ENCODE measurements at regions not wholly inside any gene's neighbourhood (a gene's known extent, or its start where the extent isn't known, plus 50 kb on each side); places are given as distances from the start of the nearest gene placed in this dataset.

- Histone ChIP-seq H2AK5ac (ENCODE audit: low read depth, low read length) (no peak overlapping the region), H3K27me3 (ENCODE audit: control insufficient read depth, insufficient read depth, low read length) (no peaks in the 10 kb centered on the region), H3K9me3 (ENCODE audit: control insufficient read depth, insufficient read depth, low read length) (peaks cover 16% of the 10 kb centered on the region), H3K9ac (ENCODE audit: low read depth, low read length) (no peak overlapping the region), H4K5ac (ENCODE audit: low read depth, low read length) (no peak overlapping the region), H3K4ac (ENCODE audit: low read depth, low read length) (no peak overlapping the region), H3K23ac (ENCODE audit: low read depth, low read length) (no peak overlapping the region), H4K8ac (ENCODE audit: low read depth in 2 of 2, low read length in 2 of 2) (no peak overlapping the region), H3K27ac (ENCODE audit: insufficient read depth, low read length) (no peak overlapping the region), H4K91ac (ENCODE audit: insufficient read depth, low read depth, low read length) (no peak overlapping the region), H3K36me3 (ENCODE audit: control insufficient read depth, insufficient read depth, low read length) (no peaks in the 10 kb centered on the region), H3K4me1 (ENCODE audit: control insufficient read depth, insufficient read depth, low read length) (no peaks in the 10 kb centered on the region), H4K20me1 (ENCODE audit: insufficient read depth, low read length) (no peaks in the 10 kb centered on the region), H3K14ac (replicated peaks; ENCODE audit: low read depth, low read length) (no peak overlapping the region), H2AFZ (replicated peaks; ENCODE audit: low read length, poor library complexity) (no peak overlapping the region), H3K4me2 (ENCODE audit: low read depth, low read length) (no peak overlapping the region), H3K4me3 (ENCODE audit: insufficient read depth, low read depth, low read length) (no peak overlapping the region), H3K18ac (ENCODE audit: low read depth, low read length) (no peak overlapping the region), H3K79me1 (ENCODE audit: low read depth in 1 of 2, low read length in 2 of 2) (no peaks in the 10 kb centered on the region), H2BK20ac (ENCODE audit: low read depth, low read length) (no peak overlapping the region), H2AK9ac (replicated peaks; ENCODE audit: low read depth, low read length, poor library complexity) (no peak overlapping the region), H3K56ac (ENCODE audit: extremely low read depth, insufficient read depth, low read length) (no peak overlapping the region), H2BK120ac (ENCODE audit: low read depth, low read length) (no peak overlapping the region), H2BK15ac (ENCODE audit: low read depth, low read length) (no peak overlapping the region), H3K9me1 (ENCODE audit: insufficient read depth, low read length) (no peaks in the 10 kb centered on the region), H2BK5ac (ENCODE audit: low read depth, low read length, poor library complexity, severe bottlenecking) (no peak overlapping the region)
- no peak for TF ChIP-seq USF2 (IDR thresholded peaks at IDR 0.05; ENCODE audit: low read depth, low read length)
- no peak for DNase-seq
- no TSS peak for BruUV-seq (replicated peaks)
- intact Hi-C loops (cut with micrococcal nuclease), result no loop called here
- CTCF ChIA-PET, result no interaction called here
- in situ Hi-C loops (cut with MboI; ENCODE audit: low sequenced_read_pairs), result no loop called here
- ATAC-seq (ENCODE audit: low read depth), result no peak
- POLR2A ChIA-PET (ENCODE audit: unreplicated experiment), result no interaction called here
- no CpG with 5 or more reads among the region's 2 CpGs for WGBS, 2 experiments (ENCODE audit: extremely low coverage in 2 of 2, insufficient read length in 1 of 2)
- dilution Hi-C loops (cut with HindIII; ENCODE audit: low sequenced_read_pairs, unreplicated experiment), result no loop called here
Observed at GRCh38 chr2:77831060-77831459, 308.9 kb upstream of the LRRTM4 start.

All from IMR-90 (cell line).